C1 segment of cervical spinal cord (tissue), 14 donors: ENCODE measurements at regions not wholly inside any gene's neighbourhood (a gene's known extent, or its start where the extent isn't known, plus 50 kb on each side); places are given as distances from the start of the nearest gene placed in this dataset.
"Not testable (repeated sequence)": the region's sequence is repeated elsewhere in the genome, so short reads cannot be mapped to it uniquely, and the experiment has no call there.

Experiments used
- DNase-seq, 14 donors: peaks; one replicate each; lab custom pipeline; 2025; lab: John Stamatoyannopoulos, UW

DNA sequence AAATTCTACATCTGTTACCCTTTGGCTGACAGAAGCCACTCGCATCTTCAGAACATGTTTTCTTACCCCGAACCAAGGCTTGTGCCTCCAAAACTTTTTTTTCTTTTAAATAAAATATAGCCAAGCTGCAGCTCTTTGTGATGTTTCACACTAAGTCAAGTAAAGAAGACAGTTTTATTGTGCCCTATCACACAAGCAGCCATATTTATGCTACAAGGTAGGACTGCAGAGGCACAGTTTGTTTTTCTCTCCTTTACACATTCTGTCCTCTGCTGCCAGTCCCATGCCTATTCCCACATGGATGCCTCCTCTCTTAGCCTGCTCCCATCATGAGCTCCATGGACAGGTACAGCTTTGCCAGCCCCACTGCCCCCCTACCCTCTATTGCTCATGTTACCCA, 219.6 kb upstream of the THUMPD2 start:
- DNase-seq: no peak

DNA sequence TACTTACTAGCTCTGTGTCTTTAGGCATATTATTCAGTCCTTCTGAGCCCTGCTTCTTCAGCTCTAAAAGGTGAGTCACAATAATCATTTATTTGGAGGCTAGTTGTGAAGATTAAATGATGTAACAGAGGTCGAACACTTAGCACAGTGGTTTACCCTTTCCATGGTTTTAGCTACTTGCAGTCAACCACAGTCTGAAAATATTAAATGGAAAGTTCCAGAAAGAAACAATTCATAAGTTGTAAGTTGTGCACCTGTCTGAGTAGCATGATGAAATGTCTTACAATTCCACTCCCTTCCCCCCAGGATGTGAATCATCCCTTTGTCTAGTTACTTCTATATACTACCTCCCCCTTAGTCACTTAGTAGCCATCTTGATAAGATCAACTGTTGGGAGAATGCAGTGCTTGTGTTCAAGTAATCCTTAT, 217.6 kb upstream of the THUMPD2 start:
- DNase-seq: no peak

DNA sequence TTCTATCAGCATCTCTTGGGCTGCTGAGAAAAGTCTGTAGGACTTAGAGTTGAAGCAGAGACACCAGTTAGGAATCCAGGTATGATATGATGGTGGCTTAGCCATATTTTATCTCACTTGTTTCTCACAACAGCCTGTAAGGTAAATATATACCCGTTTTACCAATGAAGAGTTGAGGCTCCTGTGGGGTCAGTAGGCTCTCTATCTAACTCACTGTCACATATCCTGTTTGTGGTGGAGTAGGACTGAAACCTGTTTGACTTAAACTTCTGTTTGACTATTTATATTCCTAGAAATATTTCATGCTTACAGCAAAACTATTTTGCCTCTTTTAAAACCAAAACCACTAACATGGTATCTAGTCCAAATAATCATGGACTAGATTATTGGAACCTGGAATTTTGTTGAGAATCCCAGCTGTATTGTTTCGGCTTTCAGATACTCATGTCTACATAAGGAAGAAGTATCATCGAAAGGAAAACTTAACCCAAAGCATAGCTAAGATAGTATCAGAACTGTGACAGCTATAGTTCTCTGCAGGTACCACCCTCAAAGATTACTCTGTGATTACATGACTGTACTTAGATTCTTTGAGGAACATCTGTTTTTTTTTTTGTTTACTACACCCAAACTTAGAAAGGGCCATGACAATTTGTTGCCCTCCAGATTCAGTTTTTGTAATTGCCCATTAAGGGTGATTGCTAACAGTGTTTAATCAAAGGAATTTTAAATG, 216.1 kb upstream of the THUMPD2 start:
- DNase-seq: no peak

DNA sequence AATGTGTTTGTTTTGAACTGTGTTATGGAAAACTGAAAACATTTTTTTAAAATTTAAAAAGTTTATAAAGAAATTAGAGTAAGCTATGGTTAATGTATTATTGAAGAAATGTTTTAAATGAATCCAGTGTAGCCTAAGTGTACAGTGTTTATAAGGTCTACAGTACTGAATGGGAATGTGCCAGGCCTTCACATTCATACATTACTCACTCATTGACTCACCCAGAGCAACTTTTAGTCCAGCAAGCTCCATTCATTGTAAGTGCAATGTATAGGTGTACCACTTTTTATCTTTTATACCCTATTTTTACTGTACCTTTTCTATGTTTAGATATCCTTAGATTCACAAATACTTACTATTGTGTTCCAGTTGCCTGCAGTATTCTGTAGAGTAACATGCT, 215.1 kb upstream of the THUMPD2 start:
- DNase-seq: no peak

DNA sequence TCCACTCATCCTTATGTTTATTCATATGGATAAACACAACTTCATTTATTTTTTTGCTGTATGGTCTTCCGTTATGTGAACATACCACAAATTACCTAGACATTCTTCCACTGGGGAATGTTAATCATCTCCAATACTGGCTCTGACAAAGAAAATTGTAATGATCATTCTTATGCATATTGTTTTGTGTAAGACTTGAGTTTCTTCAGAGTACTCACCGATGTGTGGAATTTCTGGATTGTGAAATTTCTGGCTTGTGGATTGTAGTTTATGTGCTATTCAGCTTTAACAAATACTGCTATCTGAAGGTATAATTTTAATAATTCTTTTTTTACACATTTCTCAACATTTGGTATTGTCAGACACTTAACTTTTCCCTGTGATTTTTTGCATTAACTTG, 212.2 kb upstream of the THUMPD2 start:
- no peak for DNase-seq

DNA sequence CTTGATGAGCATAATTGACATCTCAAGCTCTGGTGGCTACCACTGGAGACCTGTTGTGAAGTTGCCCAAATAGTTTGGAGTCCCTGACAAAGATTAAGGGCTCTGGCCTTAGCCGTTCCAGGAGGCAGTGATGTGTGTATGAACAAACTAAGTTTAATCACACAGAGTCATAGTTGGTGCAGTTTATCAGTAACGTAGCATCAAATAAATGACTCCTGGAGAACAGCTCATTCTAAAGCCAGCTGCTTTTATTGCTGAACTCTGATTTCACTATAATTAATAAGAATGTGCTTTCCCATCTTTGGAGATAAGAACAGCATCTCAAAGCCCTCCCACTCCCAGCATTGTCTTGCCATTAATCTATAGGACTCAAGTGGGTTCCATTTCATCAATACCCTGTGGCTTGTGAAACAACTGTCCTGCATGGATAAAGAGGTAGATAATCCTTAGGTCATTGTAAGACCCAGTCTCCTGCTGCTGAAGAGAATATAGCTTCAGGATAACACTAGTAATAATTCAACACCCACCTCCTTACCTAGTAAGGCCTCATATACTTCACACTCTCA, 211.4 kb upstream of the THUMPD2 start:
- no peak for DNase-seq

DNA sequence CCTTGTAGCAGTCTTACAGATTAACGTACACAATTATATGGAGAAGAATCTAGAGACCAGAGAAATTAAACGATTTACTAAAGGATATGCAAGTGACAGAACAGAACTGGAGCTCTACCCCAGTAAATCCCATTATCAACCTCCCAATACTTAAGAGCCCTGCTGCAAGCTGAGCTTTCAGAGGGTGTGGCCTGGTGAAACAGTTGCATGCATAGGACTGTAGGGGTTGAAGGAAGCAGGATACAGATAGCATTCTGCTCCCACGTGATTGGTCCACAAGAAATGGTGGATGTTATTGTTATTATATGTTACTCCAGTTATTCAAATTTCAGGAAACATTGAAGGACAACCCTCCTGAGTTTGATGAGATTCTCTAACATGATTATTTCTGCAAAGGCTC, 210.8 kb upstream of the THUMPD2 start:
- DNase-seq: no peak

DNA sequence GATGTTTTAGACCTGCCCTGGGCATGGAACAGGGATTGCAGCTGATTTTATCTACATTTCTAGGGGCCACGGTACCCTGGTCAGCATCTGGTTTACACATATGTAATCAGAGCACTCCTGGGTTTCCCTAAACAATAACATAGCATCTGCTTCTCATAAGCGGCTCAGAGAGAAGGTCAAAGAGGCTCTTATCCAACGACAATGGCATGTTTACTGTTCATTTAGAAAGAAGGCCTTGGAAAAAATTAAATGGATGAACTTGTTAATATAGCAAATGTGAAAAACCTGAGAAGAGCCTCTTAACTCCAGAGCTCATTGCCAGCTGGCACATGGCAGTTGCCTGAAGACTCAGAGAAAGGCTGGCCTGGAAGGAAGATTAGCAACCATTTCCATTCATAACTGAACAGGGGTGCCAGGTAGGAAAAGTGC, 202.8 kb upstream of the THUMPD2 start:
- DNase-seq: no peak

DNA sequence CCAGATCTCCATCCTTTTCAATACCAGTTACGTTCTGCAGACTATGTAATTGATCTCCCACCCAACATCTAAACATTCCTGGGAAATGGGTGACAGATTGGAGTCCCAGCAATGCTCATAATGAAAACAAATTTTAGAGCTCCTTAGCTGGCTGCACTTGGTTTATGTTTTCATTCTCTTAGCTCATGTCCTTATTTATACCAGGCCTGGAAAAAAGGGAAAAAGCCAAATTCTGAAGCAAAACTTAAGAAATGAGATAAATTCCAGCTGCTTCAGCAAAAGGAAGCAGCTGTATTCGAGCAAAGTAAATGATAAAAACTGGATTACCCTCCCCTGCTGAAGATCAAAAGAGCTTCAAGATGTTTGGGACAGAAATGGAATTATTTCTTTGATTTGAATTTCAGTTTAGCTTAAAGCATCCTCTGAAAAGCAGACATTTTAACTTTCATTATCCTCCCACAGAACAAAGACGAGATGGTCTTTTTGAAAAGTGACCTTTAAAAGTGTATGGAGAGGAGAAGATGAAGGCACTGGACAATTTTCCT, 196.5 kb upstream of the THUMPD2 start:
- DNase-seq: no peak

DNA sequence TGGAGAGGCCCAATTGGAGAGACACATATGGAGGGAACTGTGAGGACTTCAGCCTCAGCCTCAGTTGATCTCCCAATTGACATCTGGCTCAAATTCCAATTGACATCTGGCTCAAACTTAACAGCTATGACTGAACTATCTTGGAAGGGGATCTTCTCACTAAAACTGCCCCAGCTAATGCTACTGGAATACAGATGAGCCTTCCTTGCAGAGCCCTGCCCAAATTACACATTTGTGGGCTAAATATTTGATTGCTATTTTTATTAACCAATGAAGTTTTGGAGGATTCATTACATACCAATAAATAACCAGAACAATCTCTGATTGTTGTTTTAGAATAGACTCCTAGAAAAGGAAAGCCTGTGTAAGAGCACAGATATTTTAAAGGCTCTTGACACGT, 189.0 kb upstream of the THUMPD2 start:
- DNase-seq: no peak

DNA sequence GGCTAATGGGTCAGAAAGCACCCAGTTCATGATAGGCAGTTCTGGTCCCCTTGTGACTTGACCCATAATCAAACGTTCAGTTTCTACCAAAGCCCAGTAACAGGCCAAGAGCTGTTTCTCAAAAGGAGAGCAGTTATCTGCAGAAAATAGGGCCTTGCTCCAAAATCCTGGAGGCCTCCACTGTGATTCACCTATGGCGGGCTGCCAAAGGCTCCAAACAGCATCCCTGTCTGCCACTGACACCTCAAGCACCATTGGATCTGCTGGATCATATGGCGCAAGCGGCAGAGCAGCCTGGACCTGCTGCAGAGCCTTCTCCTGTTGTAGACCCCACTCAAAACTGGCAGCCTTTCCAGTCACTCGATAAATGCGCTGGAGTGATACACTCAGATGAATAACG, 181.6 kb upstream of the THUMPD2 start:
- not testable (repeated sequence) for DNase-seq

DNA sequence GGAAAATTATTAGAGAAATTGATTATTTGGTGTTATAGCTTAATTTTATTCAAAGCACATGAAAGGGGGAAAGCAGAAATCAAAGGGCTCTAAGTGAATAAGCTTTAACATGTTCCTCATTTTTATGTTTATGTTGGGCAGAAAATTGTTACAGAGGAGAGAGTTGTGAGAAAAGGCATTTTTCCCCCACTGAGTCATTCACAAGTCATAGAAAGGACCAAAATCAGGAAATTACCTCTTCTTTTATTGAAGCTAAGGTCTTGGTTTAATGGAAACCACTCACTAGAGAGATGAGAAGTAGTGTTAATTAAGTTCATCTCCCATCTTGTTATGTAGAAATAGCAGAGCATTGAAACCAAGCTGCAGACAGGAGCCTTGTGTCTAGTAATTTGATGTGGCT, 175.3 kb upstream of the THUMPD2 start:
- no peak for DNase-seq

DNA sequence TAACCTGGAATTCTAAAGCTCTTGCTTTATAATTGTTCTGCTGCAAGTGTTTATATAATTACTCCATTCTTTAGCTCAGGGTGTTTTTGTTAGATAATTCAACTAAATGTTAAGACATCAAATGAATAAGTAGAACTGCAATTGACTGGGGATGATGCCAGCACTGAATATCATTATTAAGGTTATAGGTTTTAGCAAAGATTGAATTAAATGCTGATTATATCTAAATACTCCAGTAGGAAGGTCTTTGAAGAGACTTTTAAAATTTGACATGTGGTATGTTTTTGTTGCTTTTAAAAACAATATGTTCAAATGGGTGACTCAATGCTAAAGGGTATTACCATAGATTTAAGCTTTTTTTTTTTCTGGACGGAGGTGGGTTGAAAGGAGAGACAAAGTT, 170.1 kb upstream of the THUMPD2 start:
- DNase-seq: no peak

DNA sequence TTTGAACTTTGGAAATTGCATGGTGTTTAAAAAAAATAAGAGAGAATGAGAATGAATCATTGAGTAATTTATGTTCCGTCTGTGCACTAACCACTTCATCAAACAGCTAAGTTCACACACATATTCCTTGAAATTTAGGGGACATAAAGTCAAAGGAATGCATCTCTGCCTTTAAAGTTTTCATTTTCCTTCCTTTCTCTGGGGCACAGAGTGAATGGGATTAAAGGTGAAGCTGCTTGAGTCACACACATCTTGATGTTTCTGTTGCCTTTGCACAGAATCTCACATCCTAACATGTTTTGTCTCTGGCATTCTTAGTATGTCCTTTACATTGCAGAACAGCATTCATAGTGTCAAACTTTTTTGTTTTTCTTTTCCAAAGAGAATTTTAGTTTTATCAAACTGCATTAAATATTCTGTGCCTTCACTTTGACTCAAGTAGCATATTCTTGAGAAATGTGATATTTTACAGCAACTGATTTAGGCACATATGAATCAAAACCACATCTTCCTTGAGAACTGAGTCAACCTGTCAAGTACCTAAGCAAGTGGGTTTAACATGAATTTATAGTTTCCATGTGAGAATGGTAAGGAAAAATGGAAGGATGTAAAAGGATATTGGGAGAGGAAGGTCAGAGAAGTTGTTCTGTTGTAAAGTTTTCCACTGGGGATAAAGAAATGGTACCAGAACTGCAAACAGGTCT, 169.1 kb upstream of the THUMPD2 start:
- no peak for DNase-seq

DNA sequence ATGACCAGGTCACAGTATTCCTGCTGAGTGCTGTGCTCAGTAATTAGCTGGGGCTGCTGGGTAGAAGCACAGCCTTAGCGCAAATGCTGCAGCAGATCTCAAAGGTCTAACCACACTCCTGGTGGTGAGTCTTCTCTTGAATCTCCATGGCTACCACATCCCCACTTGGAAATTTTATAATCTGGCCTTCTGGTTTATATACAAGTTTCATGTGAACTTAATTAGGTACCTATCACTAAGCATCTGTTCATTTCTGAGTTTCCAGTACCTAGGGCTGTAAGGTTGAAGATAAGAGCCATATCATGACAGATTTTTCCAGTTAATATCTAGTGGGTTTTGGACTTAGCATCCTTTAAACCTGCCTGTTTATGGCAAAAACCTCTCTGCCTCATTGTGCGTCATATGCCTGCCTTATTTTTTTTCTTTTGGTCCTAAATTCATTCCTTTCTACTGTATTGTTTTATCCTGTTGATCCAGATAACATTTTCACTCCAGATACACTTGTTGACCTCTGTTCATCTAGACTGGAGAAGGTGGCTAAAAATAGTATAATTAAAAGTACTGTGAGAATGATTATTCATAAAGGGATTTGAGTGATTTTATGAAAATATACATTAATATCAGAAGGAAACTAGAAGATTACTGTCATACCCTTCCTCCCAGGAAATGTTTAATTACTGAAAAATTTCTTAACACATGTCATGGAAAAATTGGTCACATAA, 168.4 kb upstream of the THUMPD2 start:
- no peak for DNase-seq

DNA sequence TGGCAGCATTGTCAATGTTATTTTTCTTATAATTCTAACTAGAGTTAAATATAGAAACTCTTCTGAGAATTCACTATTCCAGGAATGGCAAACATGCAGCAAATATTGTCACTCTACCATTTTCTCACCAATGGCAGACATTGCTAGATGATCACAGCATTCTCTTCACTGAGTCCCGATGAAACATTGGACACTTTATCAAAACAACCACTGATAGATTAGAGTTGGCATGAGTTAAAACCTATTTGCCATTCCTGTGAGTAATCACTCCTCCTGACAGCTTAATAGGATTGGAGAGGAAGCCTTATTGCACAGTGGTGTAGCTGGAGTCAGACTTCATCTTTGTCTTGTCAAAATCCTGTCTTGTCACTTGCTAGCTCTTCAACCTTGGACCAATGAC, 163.9 kb upstream of the THUMPD2 start:
- no peak for DNase-seq

DNA sequence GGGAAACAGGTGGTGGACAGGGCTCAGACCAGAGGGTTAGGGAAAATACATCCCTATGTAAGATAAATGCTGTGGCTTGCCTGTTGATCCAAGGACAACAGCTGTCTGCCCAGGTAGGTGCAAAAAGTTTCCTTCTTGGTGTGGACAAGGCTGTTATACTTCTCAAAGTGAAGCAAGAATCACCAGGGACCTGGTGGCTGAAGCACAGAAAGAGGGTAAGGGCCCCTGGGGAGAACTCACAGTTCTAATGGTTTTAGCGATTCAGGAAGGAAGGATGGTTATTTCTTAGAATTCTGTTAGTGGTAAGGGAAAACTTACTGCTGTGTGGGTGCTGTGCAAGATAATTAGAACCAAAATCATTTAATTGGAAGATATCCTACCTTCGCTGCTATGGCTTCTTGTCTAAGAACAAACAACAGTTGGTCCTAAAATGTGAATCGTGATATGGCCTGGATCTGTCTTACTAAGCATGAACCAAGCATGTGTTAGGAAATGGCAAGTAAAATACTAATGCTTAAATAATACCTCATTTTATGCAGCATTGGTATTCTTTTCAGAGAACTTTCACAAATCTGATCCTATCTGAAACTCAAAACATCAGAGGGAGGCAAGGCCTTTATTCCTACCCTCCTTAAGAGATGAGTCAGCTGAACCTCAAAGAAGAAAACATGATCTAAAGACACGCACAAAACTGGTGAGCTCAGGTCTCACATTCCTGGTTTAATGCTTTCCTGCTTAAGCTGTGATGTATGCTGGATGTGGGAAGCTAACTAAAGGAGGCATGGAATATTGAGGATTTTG, 159.2 kb upstream of the THUMPD2 start:
- no peak for DNase-seq

DNA sequence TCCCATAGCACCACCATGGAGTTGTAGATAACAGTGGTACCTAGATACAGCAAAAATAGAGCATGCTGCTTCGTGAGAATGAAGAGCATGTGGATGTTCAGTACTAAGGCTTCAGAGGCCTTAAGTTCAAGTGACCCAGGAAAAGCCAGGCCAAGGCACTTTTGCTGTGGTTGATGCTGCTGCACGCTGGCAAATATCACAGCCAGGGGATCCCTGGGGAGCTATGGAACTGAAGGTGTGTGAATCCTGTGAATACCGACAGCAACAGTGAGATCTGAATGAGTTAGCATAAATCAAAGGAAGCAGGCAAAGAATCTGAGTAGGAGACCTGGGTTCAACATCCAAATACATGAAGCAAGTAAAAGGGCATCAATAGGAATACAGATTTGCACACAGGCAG, 158.6 kb upstream of the THUMPD2 start:
- no peak for DNase-seq

DNA sequence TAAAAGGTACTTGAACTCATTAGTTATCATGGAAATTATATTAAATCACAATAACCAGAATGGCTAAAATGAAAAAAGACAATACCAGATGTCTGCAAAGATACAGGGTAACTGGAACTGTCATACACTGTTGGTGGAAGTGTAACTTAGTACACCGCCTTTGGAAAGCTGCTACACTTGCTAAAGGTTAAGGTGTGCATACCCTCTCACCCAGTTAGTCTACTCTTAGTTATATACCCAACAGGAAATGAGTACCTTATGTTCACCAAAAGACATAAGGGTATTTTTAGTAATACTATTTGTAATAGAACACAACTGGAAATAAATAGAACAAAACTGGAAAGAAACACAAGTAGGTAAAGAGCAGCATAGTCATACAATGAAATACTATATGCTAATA, 155.8 kb upstream of the THUMPD2 start:
- DNase-seq: no peak

DNA sequence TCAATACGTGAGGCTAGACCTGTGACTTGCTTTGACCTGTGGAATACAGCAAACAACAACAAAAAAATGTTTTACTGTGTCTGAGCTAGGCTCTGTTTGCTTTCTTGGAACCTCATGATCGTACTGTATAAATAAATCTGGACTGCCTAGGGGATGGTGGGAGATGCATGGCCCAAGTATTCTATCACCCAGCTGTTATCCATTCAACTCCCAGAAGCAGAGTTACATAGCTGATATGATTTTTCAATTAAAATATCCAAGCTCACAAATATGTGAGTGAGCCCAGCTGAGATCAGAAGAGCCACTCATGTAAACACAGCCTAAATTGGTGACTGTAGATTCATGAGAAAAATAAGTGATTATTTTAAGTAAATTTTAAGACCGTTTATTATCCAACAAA, 154.1 kb upstream of the THUMPD2 start:
- DNase-seq: no peak

DNA sequence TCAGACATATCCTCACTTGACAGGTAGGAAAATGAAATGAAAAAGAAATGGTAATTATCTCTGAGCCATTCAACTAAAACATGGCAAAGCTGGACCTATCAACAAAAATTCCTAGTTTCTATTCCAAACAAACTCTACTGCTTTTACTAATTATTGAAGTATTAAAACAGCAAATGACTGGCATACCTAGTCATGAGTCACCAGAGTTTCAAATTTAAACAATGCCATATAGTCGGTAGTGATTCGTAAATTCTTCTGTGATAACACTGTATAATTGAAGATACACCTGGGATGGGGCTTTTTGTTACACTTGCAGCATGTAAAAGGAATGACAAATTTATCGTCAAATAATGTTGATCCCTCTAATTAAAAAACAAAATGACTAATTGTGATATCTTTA, 153.1 kb upstream of the THUMPD2 start:
- DNase-seq: no peak
